Neural cell (in vitro differentiated cells): ENCODE measurements at regions not wholly inside any gene's neighbourhood (a gene's known extent, or its start where the extent isn't known, plus 50 kb on each side); places are given as distances from the start of the nearest gene placed in this dataset.
A peak's percentile ranks its signal among the peaks of the same experiment; 100 is the strongest.

Experiments
- EP300 ChIP-seq: fragments of 450-650 bp; conservative IDR thresholded peaks from 2 replicates; pipeline ENCODE4 v1.6.1; 2014; ENCODE audit warnings: antibody characterized with exemption, mild to moderate bottlenecking, moderate library complexity; ENCODE audit not compliant: poor library complexity, severe bottlenecking
- EZH2 ChIP-seq: fragments of 200-600, 300-800 bp; shearing (Covaris generic), sonication (generic); IDR thresholded peaks from 2 replicates; pipeline ENCODE4 v1.6.1; 2014; ENCODE audit warnings: antibody characterized with exemption, low read length, borderline replicate concordance, mild to moderate bottlenecking; ENCODE audit not compliant: insufficient read depth, poor library complexity, severe bottlenecking
- MXI1 ChIP-seq: fragments of 450-650 bp; conservative IDR thresholded peaks from 2 replicates; pipeline ENCODE4 v1.6.1; 2014; ENCODE audit warnings: antibody characterized with exemption, mild to moderate bottlenecking; ENCODE audit not compliant: poor library complexity, severe bottlenecking
- POLR2AphosphoS5 ChIP-seq: IDR thresholded peaks from 2 replicates; pipeline ENCODE4 v1.6.1; 2012
- RAD21 ChIP-seq: fragments of 450-650 bp; conservative IDR thresholded peaks from 2 replicates; pipeline ENCODE4 v1.6.1; 2014; ENCODE audit warnings: antibody characterized with exemption, mild to moderate bottlenecking, moderate library complexity
- REST ChIP-seq: IDR thresholded peaks from 2 replicates; pipeline ENCODE4 v1.6.1; 2012; ENCODE audit warnings: borderline replicate concordance
- SMC3 ChIP-seq: fragments of 450-650 bp; conservative IDR thresholded peaks from 2 replicates; pipeline ENCODE4 v1.6.1; 2014; ENCODE audit warnings: antibody characterized with exemption, mild to moderate bottlenecking, moderate library complexity; ENCODE audit not compliant: poor library complexity
- TAF1 ChIP-seq: IDR thresholded peaks from 2 replicates; pipeline ENCODE4 v1.6.1; 2012; ENCODE audit warnings: low read depth
- TF ChIP-seq, protein P1 (sequence below): fragments of 450-650 bp; IDR thresholded peaks from 2 replicates; pipeline ENCODE4 v1.5.1; 2014; ENCODE audit warnings: antibody characterized with exemption, mild to moderate bottlenecking, moderate library complexity; ENCODE audit not compliant: poor library complexity, severe bottlenecking

GRCh38 chr2:41032715-41033114 is 580.8 kb upstream of the SLC8A1 start:
- TF ChIP-seq POLR2AphosphoS5, result peak; percentile 50
- TF ChIP-seq, protein P1, sequence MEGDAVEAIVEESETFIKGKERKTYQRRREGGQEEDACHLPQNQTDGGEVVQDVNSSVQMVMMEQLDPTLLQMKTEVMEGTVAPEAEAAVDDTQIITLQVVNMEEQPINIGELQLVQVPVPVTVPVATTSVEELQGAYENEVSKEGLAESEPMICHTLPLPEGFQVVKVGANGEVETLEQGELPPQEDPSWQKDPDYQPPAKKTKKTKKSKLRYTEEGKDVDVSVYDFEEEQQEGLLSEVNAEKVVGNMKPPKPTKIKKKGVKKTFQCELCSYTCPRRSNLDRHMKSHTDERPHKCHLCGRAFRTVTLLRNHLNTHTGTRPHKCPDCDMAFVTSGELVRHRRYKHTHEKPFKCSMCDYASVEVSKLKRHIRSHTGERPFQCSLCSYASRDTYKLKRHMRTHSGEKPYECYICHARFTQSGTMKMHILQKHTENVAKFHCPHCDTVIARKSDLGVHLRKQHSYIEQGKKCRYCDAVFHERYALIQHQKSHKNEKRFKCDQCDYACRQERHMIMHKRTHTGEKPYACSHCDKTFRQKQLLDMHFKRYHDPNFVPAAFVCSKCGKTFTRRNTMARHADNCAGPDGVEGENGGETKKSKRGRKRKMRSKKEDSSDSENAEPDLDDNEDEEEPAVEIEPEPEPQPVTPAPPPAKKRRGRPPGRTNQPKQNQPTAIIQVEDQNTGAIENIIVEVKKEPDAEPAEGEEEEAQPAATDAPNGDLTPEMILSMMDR, result no peak
- no peak for TF ChIP-seq REST
- TF ChIP-seq EZH2, result no peak
- no peak for TF ChIP-seq RAD21
- peak; percentile 55 for TF ChIP-seq EP300
- TF ChIP-seq TAF1, result no peak
- no peak for TF ChIP-seq MXI1
- TF ChIP-seq SMC3, result no peak
